Activated naive CD8-positive, alpha-beta T cell treated with anti-CD3 and anti-CD28 coated beads, Interleukin-2, amount 50 U/mL, for 24 hours (primary cell): ENCODE measurements at regions not wholly inside any gene's neighbourhood (a gene's known extent, or its start where the extent isn't known, plus 50 kb on each side); places are given as distances from the start of the nearest gene placed in this dataset.
"Not testable (repeated sequence)": the region's sequence is repeated elsewhere in the genome, so short reads cannot be mapped to it uniquely, and the experiment has no call there.

Experiments
- ATAC-seq: fragments of 150-1000 bp; cut with Tn5 transposase; one replicate; pipeline ENCODE4 v1.10.0; 2021
- DNase-seq: peaks from one replicate; pipeline ENCODE4 v3.0.0; 2021
- H3K27ac Mint-ChIP-seq: one replicate; pipeline ENCODE4 v1.8.0; 2021; ENCODE audit warnings: mild to moderate bottlenecking, mixed read lengths
- H3K27me3 Mint-ChIP-seq: one replicate; pipeline ENCODE4 v1.8.0; 2021; ENCODE audit warnings: mixed read lengths
- H3K36me3 Mint-ChIP-seq: one replicate; pipeline ENCODE4 v1.8.0; 2021; ENCODE audit warnings: low read depth, mixed read lengths
- H3K4me1 Mint-ChIP-seq: one replicate; pipeline ENCODE4 v1.8.0; 2021; ENCODE audit warnings: mixed read lengths
- H3K4me3 Mint-ChIP-seq: one replicate; pipeline ENCODE4 v1.8.0; 2021; ENCODE audit warnings: mild to moderate bottlenecking, moderate library complexity, mixed read lengths
- H3K9me3 Mint-ChIP-seq: one replicate; pipeline ENCODE4 v1.8.0; 2021; ENCODE audit warnings: mixed read lengths

DNA sequence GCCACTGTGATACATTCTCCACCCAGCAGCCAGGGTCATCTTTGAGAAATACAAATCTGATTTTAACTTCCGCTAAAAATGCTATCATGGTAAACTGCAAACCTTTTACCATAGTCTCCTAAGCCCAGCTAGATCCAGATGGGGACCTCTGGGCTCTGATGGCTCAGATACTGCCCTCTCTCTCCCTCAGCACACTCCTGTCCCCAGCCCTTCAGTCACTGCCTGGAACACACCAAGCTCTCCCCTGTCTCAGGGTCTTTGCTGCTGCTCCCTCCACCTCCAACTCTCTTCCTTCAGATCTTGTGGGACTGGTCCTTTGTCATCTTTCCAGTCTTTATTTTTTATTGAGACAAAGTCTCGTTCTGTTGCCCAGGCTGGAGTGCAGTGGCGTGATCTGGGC is 65.1 kb downstream of the SPRY4 start:
- H3K27me3 Mint-ChIP-seq, result no peaks in the 10 kb centered on the region
- H3K4me1 Mint-ChIP-seq, result no peaks in the 10 kb centered on the region
- H3K9me3 Mint-ChIP-seq, result peaks cover 3% of the 10 kb centered on the region
- DNase-seq (no peak), ATAC-seq (no peak)
- peaks cover 2% of the 10 kb centered on the region for H3K36me3 Mint-ChIP-seq
- no peak overlapping the region for H3K27ac Mint-ChIP-seq
- no peak overlapping the region for H3K4me3 Mint-ChIP-seq

DNA sequence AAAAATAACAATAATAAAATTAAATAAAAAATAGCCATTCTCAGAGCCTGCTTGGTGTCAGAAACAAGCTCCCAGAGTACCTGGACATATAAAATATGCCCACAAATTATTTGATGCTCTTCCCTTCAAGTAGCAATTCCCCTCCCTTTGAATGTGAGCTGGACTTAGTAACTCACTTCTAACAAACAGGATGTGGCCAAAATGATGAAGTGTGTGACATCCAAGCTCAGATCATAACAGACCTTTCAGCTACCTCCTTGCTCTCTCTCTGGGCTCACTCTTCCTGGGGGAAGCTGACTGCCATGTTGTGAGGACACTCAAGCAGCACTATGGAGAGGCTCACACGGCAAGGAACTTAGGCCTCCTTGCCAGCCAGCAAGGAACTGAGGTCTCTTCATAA is 69.0 kb downstream of the SPRY4 start:
- H3K4me3 Mint-ChIP-seq, result no peak overlapping the region
- peaks cover 2% of the 10 kb centered on the region for H3K36me3 Mint-ChIP-seq

DNA sequence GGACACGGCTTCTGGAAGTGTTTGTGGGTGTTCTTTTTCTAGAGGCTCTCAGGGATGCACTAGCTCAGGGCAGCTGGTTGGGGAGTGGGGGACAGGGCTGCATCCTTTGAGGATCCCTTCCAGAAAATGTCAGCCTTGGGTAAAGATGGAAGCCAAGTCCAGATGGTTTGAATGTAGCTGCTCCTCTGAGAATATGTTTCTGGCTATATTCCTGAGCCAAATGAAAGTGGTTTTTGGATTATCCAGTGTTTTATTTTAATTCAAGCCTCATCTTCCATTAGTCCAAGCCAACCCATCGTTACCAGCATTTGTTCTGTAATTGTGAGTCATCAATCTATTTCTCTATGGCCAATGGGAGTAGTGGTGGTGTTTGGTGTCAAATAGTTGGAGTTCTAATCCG is 70.4 kb downstream of the SPRY4 start:
- peaks cover 3% of the 10 kb centered on the region for H3K9me3 Mint-ChIP-seq
- H3K36me3 Mint-ChIP-seq, result peaks cover 2% of the 10 kb centered on the region
- no peaks in the 10 kb centered on the region for H3K4me1 Mint-ChIP-seq
- no peak overlapping the region for H3K4me3 Mint-ChIP-seq
- no peak overlapping the region for H3K27ac Mint-ChIP-seq
- ATAC-seq (no peak), DNase-seq (no peak)
- H3K27me3 Mint-ChIP-seq, result no peaks in the 10 kb centered on the region

More for the DNA sequence above, 69.0 kb downstream of the SPRY4 start:
- Mint-ChIP-seq H3K27ac (no peak overlapping the region), H3K4me1 (no peaks in the 10 kb centered on the region), H3K27me3 (no peaks in the 10 kb centered on the region), H3K9me3 (peaks cover 3% of the 10 kb centered on the region)
- ATAC-seq, result no peak
- no peak for DNase-seq

DNA sequence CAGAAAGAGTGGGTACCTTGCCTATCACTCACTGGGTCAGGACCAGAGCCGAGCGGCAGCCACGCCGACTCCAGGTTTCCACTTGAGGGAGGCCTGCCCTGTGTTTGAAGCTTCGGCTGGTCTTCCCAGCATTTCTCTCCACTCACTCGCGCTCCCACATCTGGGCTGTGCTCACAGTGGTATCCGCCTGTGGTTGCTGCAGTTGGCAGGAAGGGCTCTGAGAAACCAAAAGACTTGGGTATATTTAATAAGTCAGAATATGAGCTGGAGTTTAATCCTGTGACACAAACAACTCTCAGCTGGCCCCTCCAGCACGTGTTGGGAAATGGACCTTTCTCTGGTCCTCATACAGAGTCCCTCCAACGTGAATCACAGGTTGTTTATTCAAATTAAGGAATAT is 70.9 kb downstream of the SPRY4 start:
- Mint-ChIP-seq H3K4me1 (no peaks in the 10 kb centered on the region), H3K27ac (no peak overlapping the region), H3K9me3 (peaks cover 3% of the 10 kb centered on the region), H3K36me3 (peaks cover 2% of the 10 kb centered on the region), H3K4me3 (no peak overlapping the region), H3K27me3 (no peaks in the 10 kb centered on the region)
- ATAC-seq (no peak), DNase-seq (no peak)

DNA sequence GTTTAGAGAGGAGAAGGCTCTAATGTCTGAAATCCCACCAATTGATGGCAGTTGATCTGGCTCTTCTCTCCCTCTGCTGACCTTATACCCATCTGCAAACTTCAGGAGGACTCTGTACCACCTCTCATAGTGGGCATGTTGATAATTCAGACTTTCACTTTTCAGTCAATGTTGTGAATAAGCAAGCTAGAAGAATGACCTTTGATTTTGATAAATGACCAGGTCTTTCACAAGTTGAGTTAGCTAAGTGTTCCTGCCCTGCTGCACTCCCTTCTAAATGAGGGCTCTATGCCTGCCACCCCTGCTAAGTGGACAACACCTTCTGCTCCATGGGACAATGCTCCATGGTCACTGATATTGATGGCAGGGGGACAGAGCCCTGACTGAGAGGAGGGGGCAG is 74.7 kb downstream of the SPRY4 start:
- Mint-ChIP-seq H3K4me3 (no peak overlapping the region), H3K27ac (no peak overlapping the region), H3K9me3 (no peaks in the 10 kb centered on the region), H3K27me3 (no peaks in the 10 kb centered on the region), H3K4me1 (no peaks in the 10 kb centered on the region), H3K36me3 (no peaks in the 10 kb centered on the region)
- no peak for DNase-seq
- no peak for ATAC-seq

DNA sequence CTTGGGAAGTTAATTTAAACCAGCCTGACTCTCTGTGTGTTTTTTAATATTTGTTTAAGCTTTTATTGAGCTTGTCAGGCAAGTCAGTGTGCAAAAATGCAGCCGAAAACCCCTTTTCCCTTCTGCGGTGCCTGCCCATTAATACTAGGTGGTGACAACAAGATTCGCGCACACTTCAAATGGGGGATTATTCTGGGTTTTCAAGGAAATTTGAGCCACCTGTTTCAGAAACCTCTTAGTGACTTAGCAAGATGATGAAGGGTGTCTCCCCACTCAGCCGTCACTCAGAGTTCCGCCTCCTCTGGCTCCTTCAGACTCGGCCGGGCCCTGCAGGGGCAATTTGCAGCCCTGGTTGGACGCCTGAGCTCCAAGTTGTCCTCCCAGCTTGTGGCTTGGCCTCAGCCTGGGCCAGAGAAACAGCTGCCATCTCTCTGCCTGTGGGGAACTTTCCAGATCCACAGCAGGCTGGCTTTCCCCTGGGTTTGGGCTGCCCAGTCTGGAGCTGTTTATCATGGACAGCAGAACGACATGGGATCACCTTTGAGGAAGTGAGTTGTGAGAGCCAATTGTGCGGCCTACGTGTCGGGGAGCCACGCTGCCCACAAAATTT is 75.9 kb downstream of the SPRY4 start:
- H3K27ac Mint-ChIP-seq, result no peak overlapping the region
- ATAC-seq (no peak), DNase-seq (no peak)
- H3K27me3 Mint-ChIP-seq, result no peaks in the 10 kb centered on the region
- no peaks in the 10 kb centered on the region for H3K4me1 Mint-ChIP-seq
- H3K9me3 Mint-ChIP-seq, result no peaks in the 10 kb centered on the region
- H3K4me3 Mint-ChIP-seq, result no peak overlapping the region
- H3K36me3 Mint-ChIP-seq, result no peaks in the 10 kb centered on the region

DNA sequence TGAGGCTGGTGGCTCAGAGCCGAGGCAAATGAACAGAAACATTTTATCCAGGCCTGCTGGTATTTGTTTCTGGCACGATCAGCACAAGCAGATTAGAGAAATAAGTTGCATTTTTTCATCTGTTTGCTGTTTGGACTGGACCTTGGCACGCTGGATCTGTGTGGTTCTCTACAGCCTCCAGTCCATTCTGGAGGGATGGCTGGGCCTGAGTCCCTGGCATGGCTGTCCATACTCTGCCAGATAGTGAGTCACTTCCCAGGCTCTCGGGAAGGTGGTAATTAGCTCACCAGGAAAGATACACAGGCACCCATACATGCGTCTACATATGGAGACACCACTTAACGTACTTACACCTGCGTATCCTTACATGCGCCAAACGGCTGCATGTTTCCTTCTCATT is 78.6 kb downstream of the SPRY4 start:
- Mint-ChIP-seq H3K27me3 (no peaks in the 10 kb centered on the region), H3K4me3 (no peak overlapping the region)

DNA sequence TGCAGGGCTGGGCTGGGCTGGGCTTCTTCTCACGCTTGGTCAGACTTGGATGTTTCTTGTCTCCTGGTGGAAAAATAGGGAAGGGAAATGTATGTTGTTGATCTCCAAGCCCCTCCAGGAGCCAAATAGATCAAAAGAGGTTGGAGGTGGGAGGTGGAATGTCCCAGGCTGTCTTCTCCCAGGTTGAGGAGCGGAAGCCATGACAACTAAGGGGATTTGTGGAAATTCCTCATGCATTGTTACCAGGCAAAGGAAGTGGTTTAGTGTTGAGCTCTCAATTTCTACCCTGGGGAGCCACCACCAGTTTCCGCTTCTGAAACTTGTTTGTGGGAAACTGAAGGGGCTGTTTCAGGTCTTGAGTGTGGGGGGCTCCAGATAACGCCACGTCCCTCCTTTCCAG is 79.0 kb downstream of the SPRY4 start:
- ATAC-seq (no peak), DNase-seq (no peak)
- Mint-ChIP-seq H3K9me3 (no peaks in the 10 kb centered on the region), H3K4me1 (no peaks in the 10 kb centered on the region), H3K27me3 (no peaks in the 10 kb centered on the region), H3K4me3 (no peak overlapping the region), H3K27ac (no peak overlapping the region), H3K36me3 (no peaks in the 10 kb centered on the region)

More for the DNA sequence above, 78.6 kb downstream of the SPRY4 start:
- no peaks in the 10 kb centered on the region for H3K9me3 Mint-ChIP-seq
- H3K36me3 Mint-ChIP-seq, result no peaks in the 10 kb centered on the region
- no peak for DNase-seq
- no peaks in the 10 kb centered on the region for H3K4me1 Mint-ChIP-seq
- H3K27ac Mint-ChIP-seq, result no peak overlapping the region
- no peak for ATAC-seq

DNA sequence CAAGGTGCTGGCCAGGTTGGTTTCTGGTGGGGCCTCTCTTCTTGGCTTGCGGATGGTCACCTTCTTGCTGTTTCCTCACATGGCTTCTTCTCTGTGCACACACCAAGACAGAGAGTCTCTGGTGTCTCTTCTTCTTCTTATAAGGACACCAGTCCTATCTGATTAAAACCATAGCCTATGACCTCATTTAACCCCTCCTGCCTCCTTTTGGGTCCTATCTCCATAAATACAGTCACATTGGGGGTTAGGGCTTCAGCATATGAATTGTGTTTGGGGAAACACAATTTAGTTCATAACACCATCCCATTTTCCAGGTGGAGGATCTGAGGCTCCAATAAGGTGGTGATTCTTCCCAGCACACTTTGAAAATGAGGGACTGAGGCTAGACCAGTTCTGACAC is 80.4 kb downstream of the SPRY4 start:
- ATAC-seq, result no peak
- H3K4me1 Mint-ChIP-seq, result no peaks in the 10 kb centered on the region
- DNase-seq, result no peak
- no peaks in the 10 kb centered on the region for H3K27me3 Mint-ChIP-seq
- no peaks in the 10 kb centered on the region for H3K36me3 Mint-ChIP-seq
- no peak overlapping the region for H3K4me3 Mint-ChIP-seq
- H3K9me3 Mint-ChIP-seq, result no peaks in the 10 kb centered on the region
- no peak overlapping the region for H3K27ac Mint-ChIP-seq

DNA sequence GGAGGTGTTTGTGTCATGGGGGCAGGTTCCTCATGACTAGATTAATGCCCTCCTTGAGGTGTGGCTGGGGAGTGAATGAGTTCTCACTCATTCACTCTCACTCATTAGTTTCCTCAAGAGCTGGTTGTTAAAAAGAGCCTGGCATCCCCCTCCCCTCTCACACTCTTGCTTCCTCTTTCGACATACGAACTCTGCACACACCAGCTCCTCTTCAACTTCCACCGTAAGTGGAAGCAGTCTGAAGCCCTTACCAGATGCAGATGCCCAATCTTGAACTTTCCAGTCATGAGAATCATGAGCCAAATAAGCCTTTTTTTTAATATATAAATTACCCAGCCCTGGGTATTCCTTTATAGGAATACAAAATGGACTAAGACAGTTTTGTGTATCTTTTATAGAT is 82.5 kb downstream of the SPRY4 start:
- no peaks in the 10 kb centered on the region for H3K36me3 Mint-ChIP-seq
- ATAC-seq, result no peak
- H3K27ac Mint-ChIP-seq, result no peak overlapping the region

DNA sequence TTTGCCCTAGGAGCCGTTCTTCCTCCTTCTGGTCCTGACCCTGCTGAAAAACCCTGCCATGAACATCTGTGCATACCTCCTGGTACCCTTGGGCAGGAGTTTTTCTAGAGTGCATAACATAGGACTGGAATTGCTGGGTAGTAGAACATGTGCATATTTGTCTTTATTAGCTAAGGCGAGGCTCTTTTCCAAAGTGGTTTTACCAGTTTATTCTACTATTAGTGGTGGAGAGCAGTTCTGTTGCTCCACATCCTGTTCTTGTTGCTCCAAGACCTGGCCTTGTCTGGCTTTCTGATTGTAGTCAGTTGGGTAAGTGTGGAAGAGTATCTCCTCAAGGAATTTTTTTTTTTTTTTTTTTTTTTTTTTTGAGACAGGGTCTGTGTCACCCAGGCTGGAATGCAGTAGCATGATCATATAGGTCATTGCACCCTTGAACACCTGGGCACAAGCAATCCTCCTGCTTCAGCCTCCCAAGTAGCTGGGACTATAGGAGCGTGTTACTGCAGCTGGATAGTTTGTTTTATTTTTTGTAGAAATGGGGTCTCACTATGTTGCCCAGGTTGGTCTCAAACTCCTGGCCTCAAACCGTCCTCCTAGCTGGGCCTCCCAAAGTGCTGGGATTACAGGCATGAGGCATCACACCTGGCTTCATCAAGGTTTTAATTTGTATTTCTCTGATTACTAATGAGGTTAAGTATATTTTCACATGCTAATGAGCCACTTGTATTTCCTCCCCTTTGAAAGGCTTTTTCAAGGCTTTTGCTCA is 85.2 kb downstream of the SPRY4 start:
- DNase-seq (no peak), ATAC-seq (no peak)
- Mint-ChIP-seq H3K27me3 (no peaks in the 10 kb centered on the region), H3K36me3 (no peaks in the 10 kb centered on the region), H3K9me3 (no peaks in the 10 kb centered on the region), H3K4me1 (peaks cover 10% of the 10 kb centered on the region), H3K27ac (no peak overlapping the region), H3K4me3 (no peak overlapping the region)

More for the DNA sequence above, 82.5 kb downstream of the SPRY4 start:
- Mint-ChIP-seq H3K27me3 (no peaks in the 10 kb centered on the region), H3K4me1 (no peaks in the 10 kb centered on the region), H3K4me3 (no peak overlapping the region), H3K9me3 (no peaks in the 10 kb centered on the region)
- no peak for DNase-seq

DNA sequence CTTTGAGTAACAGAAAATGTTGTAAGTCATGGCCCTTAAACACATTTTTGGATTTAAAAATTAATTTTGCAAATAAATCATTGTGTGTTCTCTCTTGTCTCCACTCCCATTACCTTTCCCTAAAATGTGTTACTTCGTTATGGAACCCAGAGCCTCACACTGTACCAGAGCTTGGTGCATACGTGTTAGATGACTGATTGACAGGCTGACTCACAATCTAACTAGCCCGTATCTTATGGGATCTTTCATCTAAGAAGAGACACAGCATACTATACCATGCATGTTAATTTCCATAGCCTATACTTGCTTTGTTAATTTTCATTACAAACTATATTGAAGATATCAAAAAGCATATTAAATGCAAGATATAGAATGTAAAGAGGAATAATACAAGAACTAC is 87.1 kb downstream of the SPRY4 start:
- ATAC-seq (no peak), DNase-seq (no peak)
- H3K27me3 Mint-ChIP-seq, result peaks cover 4% of the 10 kb centered on the region
- peaks cover 14% of the 10 kb centered on the region for H3K4me1 Mint-ChIP-seq
- no peak overlapping the region for H3K27ac Mint-ChIP-seq
- H3K9me3 Mint-ChIP-seq, result no peaks in the 10 kb centered on the region
- no peak overlapping the region for H3K4me3 Mint-ChIP-seq
- no peaks in the 10 kb centered on the region for H3K36me3 Mint-ChIP-seq

DNA sequence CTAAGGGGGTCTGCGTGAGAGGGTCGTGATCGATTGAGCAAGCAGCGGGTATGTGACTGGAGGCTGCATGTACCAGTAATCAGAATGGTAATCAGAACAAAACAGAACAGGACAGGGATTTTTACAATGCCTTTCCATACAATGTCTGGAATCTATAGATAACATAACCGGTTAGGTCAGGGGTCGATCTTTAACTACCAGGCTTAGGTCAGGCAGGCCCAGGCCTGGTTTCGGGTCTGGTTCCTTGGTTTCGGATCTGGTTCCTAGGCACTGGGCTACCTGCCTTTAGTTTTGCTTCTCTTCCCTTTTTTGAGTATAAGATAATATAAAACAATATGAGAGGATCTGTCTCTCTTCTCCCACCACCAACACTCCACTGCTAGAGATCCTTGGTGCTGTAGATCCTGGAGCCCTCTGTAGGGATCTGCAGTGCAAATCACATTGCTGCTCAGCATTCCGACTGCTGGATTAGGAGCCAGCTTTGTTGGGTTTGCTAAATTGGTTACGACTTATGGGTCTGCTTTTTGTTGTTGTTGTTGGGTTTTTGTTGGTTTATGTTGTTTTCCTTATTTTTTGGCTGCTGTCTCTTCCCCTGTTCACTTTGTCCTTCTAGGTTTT is 88.0 kb downstream of the SPRY4 start:
- H3K4me1 Mint-ChIP-seq, result peaks cover 14% of the 10 kb centered on the region
- not testable (repeated sequence) for H3K27me3 Mint-ChIP-seq, H3K36me3 Mint-ChIP-seq, H3K27ac Mint-ChIP-seq, H3K9me3 Mint-ChIP-seq, H3K4me3 Mint-ChIP-seq, ATAC-seq, DNase-seq

DNA sequence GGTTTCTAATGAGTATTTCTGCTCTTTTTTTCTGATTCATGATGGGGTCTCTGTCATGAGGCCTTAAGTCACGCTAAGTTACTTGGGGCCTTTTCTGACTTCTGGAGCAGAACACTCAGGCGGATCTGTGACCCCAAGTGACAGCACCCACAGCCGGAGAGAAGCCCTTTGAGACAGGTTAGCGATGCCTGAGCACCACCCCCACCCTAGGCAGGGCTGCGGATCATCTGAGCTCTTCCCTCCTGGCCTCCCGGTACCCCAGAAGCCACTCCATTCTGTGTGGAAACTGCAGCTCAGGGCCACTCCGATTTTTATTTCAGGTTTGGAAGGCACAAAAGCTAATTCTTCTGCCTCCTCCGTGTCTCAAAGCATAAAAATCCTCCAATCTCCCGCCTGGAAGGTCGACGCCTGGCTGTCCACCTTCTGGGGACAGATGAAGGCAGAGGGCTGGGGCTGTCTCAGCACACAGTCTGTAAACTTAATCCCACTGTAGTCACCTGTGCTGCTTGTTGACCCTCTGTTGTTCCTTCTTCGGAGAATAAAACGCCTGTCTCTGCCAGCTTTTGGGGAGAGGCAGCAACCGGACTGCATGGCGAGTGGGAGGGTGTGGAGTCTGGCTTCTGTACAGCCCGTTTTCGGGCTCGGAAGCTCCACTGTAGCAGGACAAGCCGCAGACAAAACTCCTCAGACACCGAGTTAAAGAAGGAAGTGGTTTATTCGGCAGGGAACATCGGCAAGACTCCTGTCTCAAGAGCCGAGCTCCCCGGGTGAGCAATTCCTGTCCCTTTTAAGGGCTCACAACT is 88.8 kb downstream of the SPRY4 start:
- Mint-ChIP-seq H3K36me3 (no peaks in the 10 kb centered on the region), H3K4me3 (no peak overlapping the region), H3K27ac (no peak overlapping the region), H3K27me3 (peaks cover 4% of the 10 kb centered on the region), H3K4me1 (peaks cover 14% of the 10 kb centered on the region), H3K9me3 (no peaks in the 10 kb centered on the region)
- ATAC-seq (no peak), DNase-seq (no peak)
